ENCODE measurements at regions not wholly inside any gene's neighbourhood (a gene's known extent, or its start where the extent isn't known, plus 50 kb on each side); places are given as distances from the start of the nearest gene placed in this dataset.
"Not testable (repeated sequence)": the region's sequence is repeated elsewhere in the genome, so short reads cannot be mapped to it uniquely, and the experiment has no call there.

- no peak for DNase-seq
These were observed 52.9 kb upstream of the SEC14L1 start for GRCh38 chr17:77087650-77088454.

- peak in 13 of 14 donors; percentile 72 to 91 (median 87) for DNase-seq
These were observed 52.2 kb upstream of the SEC14L1 start for GRCh38 chr17:77088455-77089123.

- no peak for DNase-seq
These were observed 51.7 kb upstream of the SEC14L1 start for GRCh38 chr17:77089124-77089490.

DNA sequence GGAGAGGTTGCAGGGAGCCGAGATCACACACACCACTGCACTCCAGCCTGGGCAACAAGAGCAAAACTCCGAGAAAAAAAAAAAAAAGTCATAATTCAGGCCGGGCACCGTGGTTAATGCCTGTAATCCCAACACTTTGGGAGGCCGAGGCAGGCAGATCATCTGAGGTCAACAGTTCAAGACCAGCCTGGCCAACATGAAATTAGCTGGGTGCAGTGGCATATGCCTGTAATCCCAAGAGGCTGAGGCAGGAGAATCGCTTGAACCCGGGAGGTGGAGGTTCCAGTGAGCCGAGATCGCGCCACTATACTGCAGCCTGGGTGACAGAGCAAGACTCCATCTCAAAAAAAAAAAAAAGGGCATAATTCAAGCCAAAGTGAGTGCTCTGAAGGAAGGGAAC lies 50.8 kb upstream of the SEC14L1 start:
- not testable (repeated sequence) for DNase-seq

- no peak for DNase-seq
These were observed 50.3 kb upstream of the SEC14L1 start for GRCh38 chr17:77090476-77090875.
